HepG2 (cell line): ENCODE measurements at regions not wholly inside any gene's neighbourhood (a gene's known extent, or its start where the extent isn't known, plus 50 kb on each side); places are given as distances from the start of the nearest gene placed in this dataset.
A peak's percentile ranks its signal among the peaks of the same experiment; 100 is the strongest.

Experiments
- ATAC-seq: fragments of 200-7000 bp; cut with Tn5 transposase; 3 replicates; pipeline ENCODE4 v1.9.1; 2020; ENCODE audit warnings: mild to moderate bottlenecking, moderate library complexity
- BruUV-seq: library from RNA; stranded (reverse); fragments of 400-500 nt; replicated peaks from 2 replicates; lab custom pipeline; 2021; lab: Mats Ljungman, UMichigan
- CTCF ChIA-PET: fragments of 300-600 bp; formaldehyde crosslinking; extraction: SDS; loops from one replicate; lab custom pipeline; 2021; ENCODE audit warnings: low total read pairs, inconsistent platforms, low intra/inter-chr PET ratio; lab: Yijun Ruan, JAX
- POLR2A ChIA-PET: fragments of 350-600 bp; sonication (Branson Sonifier 250); formaldehyde crosslinking; loops from one replicate; lab custom pipeline; 2020; ENCODE audit warnings: antibody characterized with exemption, inconsistent platforms; lab: Yijun Ruan, JAX
- DNase-seq: peaks from one replicate; pipeline ENCODE4 v3.0.0-alpha.2; 2015; ENCODE audit warnings: low spot score
- FAIRE-seq: peaks from 3 replicates; lab custom pipeline; 2011; peaks lifted over from hg19 to GRCh38; lab: Jason Lieb, UNC
- H2AFZ ChIP-seq: one replicate; pipeline ENCODE4 v1.6.1; 2011; ENCODE audit warnings: low read length, inconsistent platforms
- H3K27ac ChIP-seq: fragments of 300-600 bp; 3 replicates; pipeline ENCODE4 v1.8.0; 2011; ENCODE audit warnings: mixed run types, mild to moderate bottlenecking, mixed read lengths, low read length, inconsistent platforms; ENCODE audit not compliant: insufficient read depth; ENCODE audit errors: extremely low read length
- H3K27me3 ChIP-seq, 2 experiments: fragments of 200-600 bp in 1 of 2; 2 replicates in 1 of 2; 3 replicates in 1 of 2; pipeline versions ENCODE4 v1.6.0 to v1.8.0; 2011; ENCODE audit warnings: low read length in 2 of 2, mild to moderate bottlenecking in 2 of 2, moderate library complexity in 2 of 2, inconsistent platforms in 1 of 2; ENCODE audit not compliant: insufficient read depth in 2 of 2, control insufficient read depth in 1 of 2
- H3K36me3 ChIP-seq, 2 experiments: fragments of 200-600 bp in 1 of 2; replicated peaks in 1 of 2; 2 replicates in 1 of 2; 3 replicates in 1 of 2; pipeline versions ENCODE4 v1.5.1 to v1.8.0; 2011; ENCODE audit warnings: low read length in 2 of 2, inconsistent platforms in 1 of 2; ENCODE audit not compliant: insufficient read depth in 2 of 2, control insufficient read depth in 1 of 2
- H3K4me1 ChIP-seq: 2 replicates; pipeline ENCODE4 v1.5.1; 2012; ENCODE audit warnings: low read length, inconsistent platforms; ENCODE audit not compliant: insufficient read depth
- H3K4me2 ChIP-seq: 2 replicates; pipeline ENCODE4 v1.6.0; 2011; ENCODE audit warnings: low read depth, low read length, inconsistent platforms
- H3K4me3 ChIP-seq, 3 experiments: fragments of 200-600 bp in 1 of 3; sonication (generic), shearing (Covaris generic) in 1 of 3; replicated peaks in 1 of 3; 2 replicates each; pipeline ENCODE4 v1.5.1; 2011 to 2016; ENCODE audit warnings: low read length in 3 of 3, inconsistent platforms in 2 of 3, low read depth in 2 of 3, mild to moderate bottlenecking in 2 of 3, control low read depth in 1 of 3, mixed read lengths in 1 of 3; ENCODE audit not compliant: insufficient read depth in 1 of 3
- H3K79me2 ChIP-seq: one replicate; pipeline ENCODE4 v1.6.1; 2011; ENCODE audit warnings: low read length, inconsistent platforms; ENCODE audit not compliant: insufficient read depth
- H3K9ac ChIP-seq: 2 replicates; pipeline ENCODE4 v1.6.0; 2011; ENCODE audit warnings: mild to moderate bottlenecking, low read depth, low read length, inconsistent platforms; ENCODE audit not compliant: insufficient read depth
- H3K9me3 ChIP-seq: 2 replicates; pipeline ENCODE4 v1.5.1; 2012; ENCODE audit warnings: mild to moderate bottlenecking, low read length
- H4K20me1 ChIP-seq: 2 replicates; pipeline ENCODE4 v1.6.0; 2011; ENCODE audit warnings: inconsistent platforms, mild to moderate bottlenecking, low read length, moderate library complexity; ENCODE audit not compliant: insufficient read depth
- EED ChIP-seq: sonication (generic); formaldehyde crosslinking; IDR thresholded peaks from 2 replicates; pipeline ENCODE4 v1.5.0; 2020; ENCODE audit warnings: mild to moderate bottlenecking, missing genetic modification reagents
- JUN ChIP-seq: sonication (generic); formaldehyde crosslinking; IDR thresholded peaks from 2 replicates; pipeline ENCODE4 v1.4.0; 2020; ENCODE audit warnings: mild to moderate bottlenecking, missing genetic modification reagents
- KLF12 ChIP-seq: sonication (generic); formaldehyde crosslinking; IDR thresholded peaks from 2 replicates; pipeline ENCODE4 v1.4.0; 2020; ENCODE audit warnings: missing genetic modification reagents, borderline replicate concordance
- SKI ChIP-seq: fragments of 450-650 bp; IDR thresholded peaks from one replicate; pipeline ENCODE4 v1.6.1; 2018; ENCODE audit warnings: mild to moderate bottlenecking; ENCODE audit not compliant: partially characterized antibody
- ZIK1 ChIP-seq: sonication (generic); formaldehyde crosslinking; IDR thresholded peaks from 2 replicates; pipeline ENCODE4 v1.5.0; 2020; ENCODE audit warnings: mild to moderate bottlenecking, low read depth, missing genetic modification reagents, borderline replicate concordance
- ZNF558 ChIP-seq: sonication (generic); formaldehyde crosslinking; IDR thresholded peaks from 2 replicates; pipeline ENCODE4 v1.9.0; 2022; ENCODE audit warnings: mild to moderate bottlenecking, missing genetic modification reagents, borderline replicate concordance
- WGBS: methylation state at CpG from one replicate; pipeline ENCODE4 v1.1.6; 2017; ENCODE audit warnings: low lambda C conversion rate; 5-methylcytosine and 5-hydroxymethylcytosine counted together
- in situ Hi-C: cut with HindIII; loops from 2 replicates; pipeline ENCODE4 v1.10.0; 2017; ENCODE audit warnings: low pct_unique_long_range_greater_than_20kb; ENCODE audit not compliant: extremely low pct_ligation_motif_present
- intact Hi-C: fragments of 100-400 bp; cut with micrococcal nuclease; formaldehyde crosslinking; loops from one replicate; pipeline ENCODE4 v1.10.0; 2022; ENCODE audit not compliant: unreplicated experiment
- TF ChIP-seq, protein P1 (sequence below): sonication (generic); formaldehyde crosslinking; IDR thresholded peaks from 2 replicates; pipeline ENCODE4 v1.8.1; 2023; ENCODE audit warnings: mild to moderate bottlenecking, inconsistent platforms, moderate library complexity, missing genetic modification reagents, borderline replicate concordance

DNA sequence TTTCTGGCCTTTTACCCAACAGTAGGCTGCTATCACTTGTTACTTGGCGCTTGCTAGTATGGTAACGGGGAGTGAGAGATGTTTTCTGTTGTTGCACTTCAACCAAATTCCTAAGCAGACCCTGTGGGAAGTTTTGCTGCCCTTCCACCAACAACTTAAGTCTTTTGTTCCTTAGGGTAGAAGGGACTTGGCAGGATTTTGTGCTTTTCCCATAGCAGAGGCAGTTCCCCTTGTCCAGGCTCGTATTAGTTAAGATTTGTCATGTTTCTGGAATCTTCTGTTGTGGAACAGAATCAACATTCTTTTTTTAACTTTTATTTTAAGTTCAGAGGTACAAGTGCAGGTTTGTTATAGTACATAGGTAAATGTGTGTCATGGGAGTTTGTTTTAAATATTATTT lies 73.2 kb upstream of the SGIP1 start:
- ChIA-PET CTCF (no interaction called here), POLR2A (no interaction called here)
- Histone ChIP-seq H3K36me3 (no peaks in the 10 kb centered on the region), H3K4me3 (no peak overlapping the region), H3K4me2 (no peak overlapping the region), H3K9me3 (peaks cover 4% of the 10 kb centered on the region; the same call in 1 of the 2 replicates), H4K20me1 (no peaks in the 10 kb centered on the region), H3K27ac (no peak overlapping the region), H3K9ac (no peak overlapping the region), H3K4me1 (no peaks in the 10 kb centered on the region), H3K27me3 (no peaks in the 10 kb centered on the region), H3K79me2 (no peaks in the 10 kb centered on the region), H2AFZ (peak overlapping the region; percentile 5)
- FAIRE-seq (no peak), ATAC-seq (no peak), DNase-seq (no peak)
- BruUV-seq: no TSS peak
- WGBS: 0% methylated on average over 3 of the region's 3 CpGs
- no peak for TF ChIP-seq ZNF558 (CRISPR knock-in tag)
- no peak for TF ChIP-seq JUN (CRISPR knock-in tag)
- no peak for TF ChIP-seq EED (CRISPR knock-in tag)
- no peak for TF ChIP-seq ZIK1 (CRISPR knock-in tag)
- in situ Hi-C loops (loop anchor here (25.0 kb wide), 1 partner anchor 498 kb away; no protein-coding TSS in a partner anchor), intact Hi-C loops (no loop called here)

- no TSS peak for BruUV-seq
- DNase-seq (no peak), ATAC-seq (no peak), FAIRE-seq (no peak)
- H3K4me1 ChIP-seq: no peaks in the 10 kb centered on the region
- intact Hi-C loops: no loop called here
- no peaks in the 10 kb centered on the region for H3K27me3 ChIP-seq
- no peaks in the 10 kb centered on the region for H4K20me1 ChIP-seq
- H3K79me2 ChIP-seq: no peaks in the 10 kb centered on the region
- H3K9me3 ChIP-seq: peaks cover 4% of the 10 kb centered on the region; the same call in 1 of the 2 replicates
- no peak overlapping the region for H3K4me2 ChIP-seq
- no peak overlapping the region for H2AFZ ChIP-seq
- H3K36me3 ChIP-seq: no peaks in the 10 kb centered on the region
- H3K4me3 ChIP-seq: no peak overlapping the region
- ChIA-PET POLR2A (no interaction called here), CTCF (no interaction called here)
- in situ Hi-C loops: loop anchor here (25.0 kb wide), 1 partner anchor 500 kb away; no protein-coding TSS in a partner anchor
- H3K9ac ChIP-seq: no peak overlapping the region
- TF ChIP-seq, protein P1, sequence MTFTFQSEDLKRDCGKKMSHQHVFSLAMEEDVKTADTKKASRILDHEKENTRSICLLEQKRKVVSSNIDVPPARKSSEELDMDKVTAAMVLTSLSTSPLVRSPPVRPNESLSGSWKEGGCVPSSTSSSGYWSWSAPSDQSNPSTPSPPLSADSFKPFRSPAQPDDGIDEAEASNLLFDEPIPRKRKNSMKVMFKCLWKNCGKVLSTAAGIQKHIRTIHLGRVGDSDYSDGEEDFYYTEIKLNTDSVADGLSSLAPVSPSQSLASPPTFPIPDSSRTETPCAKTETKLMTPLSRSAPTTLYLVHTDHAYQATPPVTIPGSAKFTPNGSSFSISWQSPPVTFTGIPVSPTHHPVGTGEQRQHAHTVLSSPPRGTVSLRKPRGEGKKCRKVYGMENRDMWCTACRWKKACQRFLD (CRISPR knock-in tag): no peak
- TF ChIP-seq KLF12 (CRISPR knock-in tag) (no peak), SKI (no peak)
- 28% methylated on average over 2 of the region's 2 CpGs for WGBS
- no peak overlapping the region for H3K27ac ChIP-seq
These were observed 71.6 kb upstream of the SGIP1 start for GRCh38 chr1:66462313-66462712.
